Suprapubic skin (tissue), 3 donors: ENCODE measurements at regions not wholly inside any gene's neighbourhood (a gene's known extent, or its start where the extent isn't known, plus 50 kb on each side); places are given as distances from the start of the nearest gene placed in this dataset.

ENCODE experiments used
- CTCF ChIP-seq, 2 donors: fragments of 200-600 bp in 1 of 2; fragments of 450-650 bp in 1 of 2; sonication (generic) in 1 of 2; IDR thresholded peaks; one replicate each; pipeline ENCODE4 v1.5.1; 2016 to 2019; ENCODE audit warnings: antibody characterized with exemption in 2 of 2, mild to moderate bottlenecking in 1 of 2, moderate library complexity in 1 of 2
- POLR2A ChIP-seq, 2 donors: fragments of 450-650 bp; IDR thresholded peaks; one replicate each; pipeline ENCODE4 v1.6.1; 2017; ENCODE audit warnings: antibody characterized with exemption in 2 of 2, mild to moderate bottlenecking in 2 of 2, moderate library complexity in 2 of 2

GRCh38 chr2:8203364-8203763 is 478.5 kb upstream of the ID2 start:
- TF ChIP-seq CTCF (IDR thresholded peaks at IDR 0.05) (no peak), POLR2A (IDR thresholded peaks at IDR 0.05) (no peak)
